Keratinocyte (primary cell): ENCODE measurements at regions not wholly inside any gene's neighbourhood (a gene's known extent, or its start where the extent isn't known, plus 50 kb on each side); places are given as distances from the start of the nearest gene placed in this dataset.

Experiments
- CTCF ChIP-seq, 3 experiments: IDR thresholded peaks in 1 of 3; conservative IDR thresholded peaks in 1 of 3; optimal IDR thresholded peaks in 1 of 3; 2 replicates in 2 of 3; 3 replicates in 1 of 3; pipeline versions ENCODE3 to v1.5.1; 2011; ENCODE audit warnings: low read length in 3 of 3, mild to moderate bottlenecking in 3 of 3, moderate library complexity in 2 of 3, control low read depth in 1 of 3, inconsistent platforms in 1 of 3; ENCODE audit not compliant: insufficient read depth in 2 of 3; ENCODE audit errors: extremely low read depth in 1 of 3
- EZH2 ChIP-seq: IDR thresholded peaks from one replicate; pipeline ENCODE4 v1.6.1; 2012; ENCODE audit warnings: inconsistent platforms, mild to moderate bottlenecking, low read length, moderate library complexity

DNA sequence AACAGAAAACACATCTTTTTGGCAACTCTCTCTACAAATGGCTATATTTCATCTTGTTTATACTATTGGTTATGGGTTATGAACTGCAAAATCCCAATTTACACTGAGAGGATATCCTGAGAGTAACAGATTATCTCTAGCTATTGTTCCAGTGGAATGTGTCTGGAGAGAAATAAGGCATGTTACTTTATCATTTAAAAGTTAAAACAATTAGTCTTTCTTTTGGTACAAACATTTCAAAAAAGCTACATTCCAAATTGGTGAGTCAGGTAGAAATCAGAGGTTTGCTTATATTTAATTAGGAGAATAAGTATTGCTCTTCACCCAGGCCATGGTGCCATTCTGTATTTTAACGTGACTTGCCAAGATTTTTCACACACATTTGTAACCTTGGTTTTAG is 411.6 kb downstream of the CCER1 start:
- TF ChIP-seq CTCF (optimal IDR thresholded peaks at IDR 0.05 in 1 of 3, IDR thresholded peaks at IDR 0.05 in 1 of 3, conservative IDR thresholded peaks at IDR 0.05 in 1 of 3; ENCODE audit: extremely low read depth in 1 of 3, insufficient read depth in 2 of 3, low read length in 3 of 3), result no peak
- TF ChIP-seq EZH2, result no peak
